Sciatic nerve (tissue), 2 donors: ENCODE measurements at regions not wholly inside any gene's neighbourhood (a gene's known extent, or its start where the extent isn't known, plus 50 kb on each side); places are given as distances from the start of the nearest gene placed in this dataset.

Experiments
- ATAC-seq: fragments of 200-7000 bp; cut with Tn5 transposase; one replicate; pipeline ENCODE4 v1.9.1; 2020; ENCODE audit warnings: mild to moderate bottlenecking, moderate library complexity
- DNase-seq: peaks from one replicate; pipeline ENCODE4 v3.0.0-alpha.2; 2020; ENCODE audit warnings: low spot score
- intact Hi-C: fragments of 100-400 bp; cut with DNase I; formaldehyde crosslinking; loops from one replicate; pipeline ENCODE4 v1.14.2; 2022
- donor health status: DM: no; HTN: no; CAD: no.
- donor health status: DM: no; HTN: no; CAD: no.

GRCh38 chr10:131422731-131423130, 111.2 kb upstream of the TCERG1L start:
- ATAC-seq, result no peak
- intact Hi-C loops, result no loop called here
- DNase-seq, result no peak

GRCh38 chr10:131424053-131424452, 112.5 kb upstream of the TCERG1L start:
- intact Hi-C loops, result no loop called here
- ATAC-seq, result no peak

GRCh38 chr10:131424836-131425491, 113.4 kb upstream of the TCERG1L start:
- no peak for ATAC-seq
- no peak for DNase-seq
- intact Hi-C loops, result no loop called here

More at GRCh38 chr10:131424053-131424452, 112.5 kb upstream of the TCERG1L start:
- no peak for DNase-seq

- intact Hi-C loops, result no loop called here
- DNase-seq, result no peak
- peak; percentile 77 for ATAC-seq
These were observed 114.4 kb upstream of the TCERG1L start for GRCh38 chr10:131425752-131426533.

- intact Hi-C loops, result no loop called here
- ATAC-seq, result peak; percentile 35
- no peak for DNase-seq
These were observed 115.0 kb upstream of the TCERG1L start for GRCh38 chr10:131426534-131426898.

GRCh38 chr10:131427281-131427680, 115.8 kb upstream of the TCERG1L start:
- DNase-seq, result no peak
- intact Hi-C loops, result no loop called here

GRCh38 chr10:131427901-131428300, 116.4 kb upstream of the TCERG1L start:
- DNase-seq, result no peak
- intact Hi-C loops, result no loop called here
- no peak for ATAC-seq

More at GRCh38 chr10:131427281-131427680, 115.8 kb upstream of the TCERG1L start:
- ATAC-seq, result no peak

- intact Hi-C loops, result no loop called here
- no peak for DNase-seq
- ATAC-seq, result peak; percentile 9
These were observed 117.6 kb upstream of the TCERG1L start for GRCh38 chr10:131429141-131429540.

GRCh38 chr10:131429942-131430341, 118.4 kb upstream of the TCERG1L start:
- ATAC-seq (peak; percentile 64), DNase-seq (no peak)
- intact Hi-C loops, result no loop called here

- ATAC-seq (no peak), DNase-seq (no peak)
- intact Hi-C loops, result no loop called here
These were observed 119.3 kb upstream of the TCERG1L start for GRCh38 chr10:131430716-131431412.

- no peak for ATAC-seq
- intact Hi-C loops, result no loop called here
- no peak for DNase-seq
These were observed 120.0 kb upstream of the TCERG1L start for GRCh38 chr10:131431533-131431932.

GRCh38 chr10:131431978-131432690, 120.6 kb upstream of the TCERG1L start:
- DNase-seq (no peak), ATAC-seq (no peak)
- intact Hi-C loops, result no loop called here

GRCh38 chr10:131433568-131433967, 122.0 kb upstream of the TCERG1L start:
- intact Hi-C loops, result no loop called here
- DNase-seq (no peak), ATAC-seq (no peak)

GRCh38 chr10:131435232-131435631, 123.7 kb upstream of the TCERG1L start:
- DNase-seq, result no peak
- no peak for ATAC-seq
- intact Hi-C loops, result no loop called here

- peak; percentile 60 for ATAC-seq
- DNase-seq, result no peak
- intact Hi-C loops, result no loop called here
These were observed 124.4 kb upstream of the TCERG1L start for GRCh38 chr10:131435760-131436457.

- no peak for DNase-seq
- peak; percentile 58 for ATAC-seq
- intact Hi-C loops, result no loop called here
These were observed 124.9 kb upstream of the TCERG1L start for GRCh38 chr10:131436458-131436857.

GRCh38 chr10:131437556-131438475, 126.3 kb upstream of the TCERG1L start:
- ATAC-seq (no peak), DNase-seq (no peak)
- intact Hi-C loops, result no loop called here

- DNase-seq (no peak), ATAC-seq (no peak)
- intact Hi-C loops, result no loop called here
These were observed 127.1 kb upstream of the TCERG1L start for GRCh38 chr10:131438665-131439064.
